HG02623 (cell line): ENCODE measurements at regions not wholly inside any gene's neighbourhood (a gene's known extent, or its start where the extent isn't known, plus 50 kb on each side); places are given as distances from the start of the nearest gene placed in this dataset.

Experiments
- ATAC-seq: cut with Tn5 transposase; IDR thresholded peaks from one replicate; pipeline ENCODE4 v1.9.1; 2021; ENCODE audit warnings: moderate library complexity; ENCODE audit not compliant: unreplicated experiment

GRCh38 chr2:236847023-236847422 is 238.7 kb upstream of the COPS8 start:
- ATAC-seq = no peak

GRCh38 chr2:236847538-236848263 is 238.0 kb upstream of the COPS8 start:
- no peak for ATAC-seq

- ATAC-seq = no peak
These were observed 237.2 kb upstream of the COPS8 start for GRCh38 chr2:236848501-236848900.

GRCh38 chr2:236849508-236849907 is 236.2 kb upstream of the COPS8 start:
- ATAC-seq = no peak

DNA sequence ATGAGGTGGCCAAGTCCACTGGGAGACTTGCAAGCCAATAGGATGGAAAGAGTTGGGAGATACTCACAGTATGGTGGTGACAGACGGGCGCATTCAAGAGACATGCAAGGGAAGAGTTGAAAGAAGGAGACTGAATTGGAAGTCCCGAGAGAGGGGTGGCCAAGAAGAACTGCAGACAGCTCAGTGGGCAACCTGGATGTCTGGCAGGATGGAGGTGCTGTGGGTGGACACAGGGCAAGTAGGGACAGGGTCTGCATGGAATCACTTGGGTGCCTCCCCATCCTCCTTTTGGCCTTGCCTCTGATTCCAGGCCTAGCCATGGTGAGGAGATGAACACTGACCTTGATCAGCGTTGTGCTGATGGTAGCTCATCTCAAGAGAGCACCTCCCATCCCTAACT is 235.7 kb upstream of the COPS8 start:
- ATAC-seq = no peak

DNA sequence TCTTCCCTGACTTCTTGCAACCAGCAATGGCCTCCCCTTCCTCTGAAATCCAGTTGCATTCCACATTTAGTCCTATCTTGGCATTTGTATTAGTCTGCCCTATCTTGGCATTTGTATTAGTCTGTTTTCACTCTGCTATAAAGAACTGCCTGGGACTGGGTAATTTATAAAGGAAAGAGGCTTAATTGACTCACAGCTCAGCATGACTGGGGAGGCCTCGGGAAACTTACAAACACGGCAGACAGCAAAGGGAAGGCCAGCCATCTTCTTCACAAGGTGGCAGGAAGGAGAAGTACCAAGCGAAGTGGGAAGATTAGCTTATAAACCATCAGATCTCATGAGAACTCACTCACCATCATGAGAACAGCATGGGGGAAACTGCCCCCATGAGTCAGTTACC is 234.5 kb upstream of the COPS8 start:
- ATAC-seq = no peak

GRCh38 chr2:236852100-236852976 is 233.4 kb upstream of the COPS8 start:
- no peak for ATAC-seq

GRCh38 chr2:236852977-236853374 is 232.7 kb upstream of the COPS8 start:
- ATAC-seq = no peak

DNA sequence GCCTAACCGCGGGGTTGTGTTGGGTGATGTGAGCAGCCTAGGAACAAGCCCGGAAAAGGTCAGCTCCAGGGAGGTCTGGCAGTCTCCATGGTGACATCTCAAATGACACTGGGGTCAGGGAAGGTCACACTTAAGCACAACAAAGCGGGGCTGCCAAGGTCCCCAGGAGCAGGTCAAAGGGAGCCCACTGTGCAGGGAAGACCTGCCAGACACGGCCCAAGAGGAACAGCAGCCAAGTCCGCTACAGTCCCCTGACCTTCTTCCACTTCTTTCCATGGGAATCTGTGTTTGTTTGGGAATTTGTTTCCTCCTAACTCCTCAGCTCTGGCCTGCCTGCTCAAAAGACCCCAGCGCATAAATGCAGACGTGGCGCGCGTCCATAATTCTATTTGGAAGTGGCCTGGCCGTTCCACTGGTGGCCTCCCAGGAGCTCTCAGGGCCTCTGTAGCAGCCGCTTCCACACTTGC is 232.1 kb upstream of the COPS8 start:
- no peak for ATAC-seq

DNA sequence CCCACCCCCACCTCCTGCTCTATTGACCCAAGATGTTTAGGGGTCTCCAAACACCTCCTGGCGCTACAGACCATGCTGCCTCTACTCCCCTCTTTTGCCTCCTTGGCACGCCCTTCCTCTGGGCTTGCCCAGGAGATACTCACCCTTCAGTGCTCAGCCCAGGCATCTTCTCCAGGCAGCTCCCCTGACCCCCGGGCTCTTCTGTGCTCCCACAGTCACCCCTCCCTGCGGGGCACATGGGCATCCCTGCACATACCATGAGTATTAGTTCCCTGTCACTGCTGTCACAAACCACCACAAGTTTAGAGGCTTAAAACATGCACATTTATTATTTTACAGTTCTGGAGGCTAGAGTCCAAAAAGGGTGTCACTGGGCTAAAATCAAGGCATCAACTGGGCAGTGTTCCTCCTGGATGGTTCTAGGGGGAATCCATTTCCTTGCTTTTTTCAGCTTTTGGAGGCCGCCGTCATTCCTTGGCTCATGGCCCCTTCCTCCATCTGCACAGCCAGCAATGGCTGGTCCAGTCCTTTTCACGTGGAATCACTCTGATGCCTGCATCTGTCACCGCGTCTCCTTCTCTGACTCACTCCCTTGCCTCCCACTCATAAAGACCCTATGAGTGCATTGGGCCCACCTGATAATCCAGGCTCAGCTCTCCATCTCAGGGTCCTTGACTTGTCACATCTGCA is 230.4 kb upstream of the COPS8 start:
- ATAC-seq = no peak

DNA sequence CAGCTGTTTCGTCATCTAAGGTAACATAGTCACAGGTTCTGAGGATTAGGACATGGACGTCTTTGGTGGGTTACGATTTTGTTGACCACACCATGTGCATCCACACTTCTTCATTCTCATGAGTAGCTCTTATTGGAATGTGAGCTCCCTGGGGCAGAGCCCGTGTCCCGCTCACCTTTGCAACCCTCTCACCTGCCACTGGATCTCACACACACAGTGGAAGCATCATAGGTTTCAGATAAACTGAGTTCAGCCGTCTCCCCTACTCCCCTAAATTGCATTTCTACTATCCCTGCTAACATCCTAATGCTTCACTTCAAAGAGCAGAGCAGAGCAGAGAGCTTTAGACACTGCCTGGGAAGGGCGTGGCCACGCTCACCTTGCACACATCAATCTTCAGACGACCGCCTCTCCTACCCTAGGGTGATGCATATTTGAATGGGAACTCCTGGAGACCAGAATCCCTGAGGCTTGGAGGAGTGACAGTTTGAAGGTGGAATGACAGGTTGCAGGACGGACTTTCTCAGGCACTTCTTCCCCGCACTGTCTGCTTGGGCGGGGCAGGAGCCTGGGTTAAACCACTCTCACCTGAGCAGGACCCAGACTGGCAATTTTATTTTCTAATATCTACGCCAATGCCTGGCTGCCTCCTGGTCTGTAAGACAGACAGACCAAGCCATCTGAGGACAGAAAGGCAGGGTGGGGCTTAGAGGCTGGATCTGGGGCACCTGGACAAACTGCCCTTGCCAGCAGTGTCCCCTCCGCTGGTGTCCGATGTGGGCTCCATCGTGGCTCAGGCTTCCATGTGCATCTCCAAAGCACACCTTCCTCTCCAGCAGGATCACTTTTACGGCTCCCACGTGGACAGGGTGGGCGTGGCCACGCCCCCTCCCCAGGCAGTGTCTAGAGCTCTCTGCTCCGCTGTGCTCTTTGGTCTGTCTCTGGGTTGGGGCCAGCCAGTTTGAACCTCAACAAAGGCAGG is 229.5 kb upstream of the COPS8 start:
- no peak for ATAC-seq

GRCh38 chr2:236856848-236857235 is 228.8 kb upstream of the COPS8 start:
- no peak for ATAC-seq

- no peak for ATAC-seq
These were observed 228.4 kb upstream of the COPS8 start for GRCh38 chr2:236857246-236857645.

- ATAC-seq = no peak
These were observed 227.9 kb upstream of the COPS8 start for GRCh38 chr2:236857781-236858180.

DNA sequence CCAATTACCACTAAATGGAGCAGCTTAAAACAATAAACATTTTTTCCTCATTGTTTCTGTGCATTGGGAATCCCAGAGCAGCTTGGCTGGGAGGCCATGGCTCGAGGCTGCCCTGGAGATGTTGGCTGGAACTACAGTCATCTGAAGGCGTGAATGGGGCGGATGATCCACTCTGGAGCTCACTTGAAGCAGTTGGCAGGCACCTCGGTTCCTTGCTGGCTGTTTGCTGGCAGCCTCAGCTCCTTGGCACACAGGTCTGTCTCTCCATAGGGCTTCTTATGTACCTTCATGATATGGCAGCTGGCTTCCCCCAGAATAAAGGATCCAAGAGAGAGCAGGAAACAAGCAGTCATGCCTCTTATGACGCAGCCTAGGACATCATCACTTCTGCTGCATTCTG is 227.0 kb upstream of the COPS8 start:
- ATAC-seq = no peak

DNA sequence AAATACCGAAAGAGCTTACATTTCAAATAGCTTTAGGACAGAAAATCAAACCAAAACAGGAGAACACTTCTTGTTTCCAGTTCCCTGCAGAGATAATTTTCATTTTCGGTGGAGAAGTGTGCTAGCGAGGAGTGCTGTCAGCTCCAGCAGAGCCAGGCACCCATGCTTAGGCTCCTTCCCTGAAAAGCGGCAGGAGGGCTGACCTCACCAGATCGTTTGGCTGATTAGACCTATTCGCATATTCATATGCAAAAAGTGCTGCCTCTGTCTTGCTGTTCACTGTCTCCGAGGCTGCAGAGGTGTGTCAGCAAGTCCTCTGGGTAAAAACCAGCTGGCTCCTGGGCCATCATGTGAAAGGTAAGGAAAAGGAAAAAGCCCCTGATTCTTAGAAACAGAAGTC is 225.8 kb upstream of the COPS8 start:
- ATAC-seq = no peak

- no peak for ATAC-seq
These were observed 224.4 kb upstream of the COPS8 start for GRCh38 chr2:236861196-236861875.

- ATAC-seq = no peak
These were observed 223.7 kb upstream of the COPS8 start for GRCh38 chr2:236861944-236862343.

GRCh38 chr2:236862526-236862925 is 223.2 kb upstream of the COPS8 start:
- no peak for ATAC-seq
